ENCODE measurements at regions not wholly inside any gene's neighbourhood (a gene's known extent, or its start where the extent isn't known, plus 50 kb on each side); places are given as distances from the start of the nearest gene placed in this dataset.
"Not testable (repeated sequence)": the region's sequence is repeated elsewhere in the genome, so short reads cannot be mapped to it uniquely, and the experiment has no call there.

DNA sequence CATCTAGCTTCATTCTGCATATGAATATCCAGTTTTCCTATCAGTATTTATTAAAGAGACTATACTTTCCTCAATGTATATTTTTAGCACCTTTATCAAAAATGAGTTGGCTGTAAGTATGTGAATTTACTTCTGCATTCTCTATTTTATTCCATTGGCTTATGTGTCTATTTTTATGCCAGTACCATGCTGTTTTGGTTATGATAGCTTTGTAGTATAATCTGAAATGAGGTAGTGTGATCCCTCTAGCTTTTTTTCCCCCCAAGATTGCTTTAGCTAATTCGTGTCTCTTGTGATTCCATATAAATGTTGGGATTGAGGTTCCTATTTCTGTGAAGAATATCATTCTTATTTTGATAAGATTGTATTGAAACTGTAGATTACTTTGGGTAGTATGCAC is 469.1 kb upstream of the MAP3K7 start:
- H3K9ac ChIP-seq (ENCODE audit: low read depth, low read length): no peak overlapping the region
- no peaks in the 10 kb centered on the region for H3K36me3 ChIP-seq (ENCODE audit: control insufficient read depth, insufficient read depth, low read length)
- H3K27me3 ChIP-seq (ENCODE audit: control insufficient read depth, insufficient read depth, low read length): no peaks in the 10 kb centered on the region
- H3K9me3 ChIP-seq (ENCODE audit: control insufficient read depth, insufficient read depth, low read length): no peaks in the 10 kb centered on the region
- no peak overlapping the region for H3K4me3 ChIP-seq (ENCODE audit: low read depth, low read length)
- H3K4me1 ChIP-seq (ENCODE audit: control insufficient read depth, insufficient read depth, low read length): no peaks in the 10 kb centered on the region

DNA sequence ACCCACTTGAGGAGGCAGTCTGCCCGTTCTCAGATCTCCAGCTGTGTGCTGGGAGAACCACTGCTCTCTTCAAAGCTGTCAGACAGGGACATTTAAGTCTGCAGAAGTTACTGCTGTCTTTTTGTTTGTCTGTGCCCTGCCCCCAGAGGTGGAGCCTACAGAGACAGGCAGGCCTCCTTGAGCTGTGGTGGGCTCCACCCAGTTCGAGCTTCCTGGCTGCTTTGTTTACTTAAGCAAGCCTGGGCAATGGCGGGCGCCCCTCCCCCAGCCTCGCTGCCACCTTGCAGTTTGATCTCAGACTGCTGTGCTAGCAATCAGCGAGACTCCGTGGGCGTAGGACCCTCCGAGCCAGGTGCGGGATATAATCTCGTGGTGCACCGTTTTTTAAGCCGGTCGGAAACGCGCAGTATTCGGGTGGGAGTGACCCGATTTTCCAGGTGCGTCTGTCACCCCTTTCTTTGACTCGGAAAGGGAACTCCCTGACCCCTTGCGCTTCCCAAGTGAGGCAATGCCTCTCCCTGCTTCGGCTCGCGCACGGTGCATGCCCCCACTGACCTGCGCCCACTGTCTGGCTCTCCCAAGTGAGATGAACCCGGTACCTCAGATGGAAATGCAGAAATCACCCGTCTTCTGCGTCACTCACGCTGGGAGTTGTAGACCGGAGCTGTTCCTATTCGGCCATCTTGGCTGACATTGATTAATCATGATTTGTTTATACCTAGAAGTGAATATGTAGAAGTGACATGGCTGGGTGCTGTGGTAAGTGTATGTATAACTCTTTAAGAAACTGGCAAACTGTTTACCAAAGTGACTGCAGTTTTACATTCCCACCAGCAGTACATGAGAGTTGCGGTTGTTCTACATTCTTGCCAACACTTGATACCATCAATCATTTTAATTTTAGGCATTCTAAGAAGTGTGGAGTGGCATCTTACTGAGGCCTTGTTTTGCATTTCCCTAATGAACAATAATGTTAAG is 465.9 kb upstream of the MAP3K7 start:
- H3K36me3 ChIP-seq (ENCODE audit: control insufficient read depth, insufficient read depth, low read length); H3K9ac ChIP-seq (ENCODE audit: low read depth, low read length); H3K4me1 ChIP-seq (ENCODE audit: control insufficient read depth, insufficient read depth, low read length); H3K27me3 ChIP-seq (ENCODE audit: control insufficient read depth, insufficient read depth, low read length); H3K9me3 ChIP-seq (ENCODE audit: control insufficient read depth, insufficient read depth, low read length): not testable (repeated sequence)
- H3K4me3 ChIP-seq (ENCODE audit: low read depth, low read length): peak overlapping the region; percentile 30

DNA sequence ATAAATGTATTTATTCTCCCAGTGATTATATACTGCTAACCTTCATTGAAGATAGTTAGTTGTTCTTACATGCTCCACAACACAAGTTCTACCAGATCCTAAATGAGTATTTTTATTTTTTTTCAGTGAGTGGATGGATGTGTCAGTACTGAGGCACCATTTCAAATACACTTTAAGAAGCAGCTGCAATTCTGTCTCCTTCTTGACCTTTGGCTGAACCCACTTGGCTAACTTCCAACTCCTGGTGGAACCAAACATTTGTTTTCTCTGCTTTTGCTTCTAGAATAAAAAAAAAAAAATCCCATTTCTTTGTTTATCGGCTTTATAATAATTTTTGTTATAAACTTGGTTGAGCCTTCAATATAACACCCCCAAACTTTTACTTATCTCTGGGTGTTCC is 458.3 kb upstream of the MAP3K7 start:
- Histone ChIP-seq H3K27me3 (ENCODE audit: control insufficient read depth, insufficient read depth, low read length) (no peaks in the 10 kb centered on the region), H3K9ac (ENCODE audit: low read depth, low read length) (no peak overlapping the region), H3K36me3 (ENCODE audit: control insufficient read depth, insufficient read depth, low read length) (no peaks in the 10 kb centered on the region), H3K4me1 (ENCODE audit: control insufficient read depth, insufficient read depth, low read length) (no peaks in the 10 kb centered on the region), H3K4me3 (ENCODE audit: low read depth, low read length) (no peak overlapping the region), H3K9me3 (ENCODE audit: control insufficient read depth, insufficient read depth, low read length) (no peaks in the 10 kb centered on the region)

DNA sequence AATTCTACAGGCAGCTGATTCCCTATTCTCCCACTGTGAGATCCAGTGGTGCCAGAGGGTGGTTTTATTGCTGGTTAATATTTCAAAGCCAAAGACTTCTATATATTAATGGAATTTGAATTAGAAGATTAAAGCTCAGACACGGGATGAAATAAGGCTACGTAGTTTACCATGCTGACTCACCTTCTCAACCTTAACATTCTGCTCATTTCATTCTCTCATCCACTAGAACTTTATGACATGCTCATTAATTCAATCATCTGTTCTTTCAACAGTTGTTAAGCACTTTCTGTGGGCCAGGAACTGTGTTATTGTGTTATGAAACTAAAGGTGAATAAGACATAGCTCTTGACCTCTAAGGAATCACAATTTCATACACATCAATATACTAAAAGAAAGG is 456.9 kb upstream of the MAP3K7 start:
- Histone ChIP-seq H3K27me3 (ENCODE audit: control insufficient read depth, insufficient read depth, low read length) (no peaks in the 10 kb centered on the region), H3K4me3 (ENCODE audit: low read depth, low read length) (no peak overlapping the region), H3K9ac (ENCODE audit: low read depth, low read length) (no peak overlapping the region), H3K36me3 (ENCODE audit: control insufficient read depth, insufficient read depth, low read length) (no peaks in the 10 kb centered on the region), H3K9me3 (ENCODE audit: control insufficient read depth, insufficient read depth, low read length) (no peaks in the 10 kb centered on the region), H3K4me1 (ENCODE audit: control insufficient read depth, insufficient read depth, low read length) (no peaks in the 10 kb centered on the region)

DNA sequence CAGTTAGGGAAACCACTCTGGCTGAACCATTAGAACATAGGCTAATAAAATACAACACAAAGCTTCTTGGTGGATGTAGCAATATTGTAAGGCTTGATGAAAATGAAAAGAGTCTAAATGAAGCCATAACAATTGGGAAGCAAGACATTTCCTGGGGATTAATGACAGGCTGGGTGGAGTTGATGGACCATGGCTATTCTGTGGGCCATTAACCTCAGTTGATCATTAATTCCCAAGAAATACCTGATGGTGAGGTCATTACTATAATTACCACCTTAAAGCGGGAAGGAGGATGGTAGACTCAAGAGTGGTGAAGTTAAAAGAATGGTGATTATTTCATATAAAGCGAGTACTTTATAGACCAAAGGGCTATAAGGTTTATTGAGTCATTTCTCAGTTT is 455.8 kb upstream of the MAP3K7 start:
- H3K27me3 ChIP-seq (ENCODE audit: control insufficient read depth, insufficient read depth, low read length): no peaks in the 10 kb centered on the region
- no peaks in the 10 kb centered on the region for H3K36me3 ChIP-seq (ENCODE audit: control insufficient read depth, insufficient read depth, low read length)
- H3K4me3 ChIP-seq (ENCODE audit: low read depth, low read length): no peak overlapping the region
- no peaks in the 10 kb centered on the region for H3K4me1 ChIP-seq (ENCODE audit: control insufficient read depth, insufficient read depth, low read length)
- H3K9ac ChIP-seq (ENCODE audit: low read depth, low read length): no peak overlapping the region
- no peaks in the 10 kb centered on the region for H3K9me3 ChIP-seq (ENCODE audit: control insufficient read depth, insufficient read depth, low read length)

DNA sequence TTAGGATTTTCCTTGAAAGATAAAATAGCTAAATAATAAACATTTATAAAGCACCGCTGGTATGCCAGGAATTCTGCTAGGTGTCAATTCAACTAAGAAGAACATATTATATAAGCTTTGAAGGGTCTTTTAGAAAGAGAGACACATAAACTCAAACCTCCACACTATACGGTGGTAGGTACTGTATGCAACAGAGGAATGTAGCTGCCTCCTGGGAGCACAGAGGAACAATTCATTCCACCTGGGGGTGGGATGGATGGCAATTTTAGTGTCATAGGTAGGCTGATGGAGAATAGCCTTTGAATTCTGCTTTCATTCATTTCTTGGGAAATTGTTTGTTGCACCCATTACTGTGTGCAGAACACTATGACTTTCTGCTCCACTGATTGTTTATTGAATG is 447.1 kb upstream of the MAP3K7 start:
- Histone ChIP-seq H3K27me3 (ENCODE audit: control insufficient read depth, insufficient read depth, low read length) (no peaks in the 10 kb centered on the region), H3K9me3 (ENCODE audit: control insufficient read depth, insufficient read depth, low read length) (no peaks in the 10 kb centered on the region), H3K4me1 (ENCODE audit: control insufficient read depth, insufficient read depth, low read length) (no peaks in the 10 kb centered on the region), H3K4me3 (ENCODE audit: low read depth, low read length) (no peak overlapping the region), H3K9ac (ENCODE audit: low read depth, low read length) (no peak overlapping the region), H3K36me3 (ENCODE audit: control insufficient read depth, insufficient read depth, low read length) (no peaks in the 10 kb centered on the region)

DNA sequence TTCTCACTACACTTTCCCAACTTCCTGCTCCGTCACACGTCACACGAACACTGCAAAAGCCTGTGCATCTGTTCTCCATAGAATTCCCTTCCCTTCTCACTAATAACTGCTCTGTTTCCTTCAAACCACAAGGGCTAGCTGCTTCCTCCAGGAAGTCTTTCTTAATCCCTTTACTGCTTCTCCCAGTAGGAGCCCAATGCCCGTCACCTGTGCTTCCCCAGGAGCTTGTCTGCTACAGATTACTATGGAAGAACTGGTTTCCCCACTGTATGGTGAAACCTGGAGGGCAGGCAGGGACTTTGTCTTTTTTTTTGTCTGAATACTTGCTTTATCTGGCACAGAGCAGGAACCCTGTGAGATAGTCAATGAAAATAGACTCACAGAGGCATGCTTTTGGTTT is 444.7 kb upstream of the MAP3K7 start:
- Histone ChIP-seq H3K9ac (ENCODE audit: low read depth, low read length) (no peak overlapping the region), H3K9me3 (ENCODE audit: control insufficient read depth, insufficient read depth, low read length) (no peaks in the 10 kb centered on the region), H3K4me3 (ENCODE audit: low read depth, low read length) (no peak overlapping the region), H3K27me3 (ENCODE audit: control insufficient read depth, insufficient read depth, low read length) (no peaks in the 10 kb centered on the region), H3K4me1 (ENCODE audit: control insufficient read depth, insufficient read depth, low read length) (no peaks in the 10 kb centered on the region), H3K36me3 (ENCODE audit: control insufficient read depth, insufficient read depth, low read length) (no peaks in the 10 kb centered on the region)

DNA sequence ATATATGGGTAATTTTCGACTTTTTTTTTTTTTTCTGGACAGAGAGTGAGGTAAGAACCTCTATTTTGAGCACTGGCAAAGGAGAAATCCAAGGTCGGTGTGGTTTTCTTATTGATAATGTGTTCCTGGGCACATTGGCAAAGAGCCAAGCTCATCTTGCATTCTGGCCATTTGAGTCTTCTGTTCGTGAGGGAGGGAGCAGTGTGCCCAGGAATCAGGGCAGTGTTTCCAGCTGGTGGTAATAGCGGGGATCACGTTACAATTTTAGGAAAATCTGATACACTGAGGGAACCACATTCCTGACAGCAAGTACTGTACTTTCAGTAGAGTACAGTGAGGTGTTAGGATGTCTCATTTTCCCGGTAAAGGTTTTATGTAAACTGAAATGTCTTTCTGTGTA is 442.3 kb upstream of the MAP3K7 start:
- no peak overlapping the region for H3K4me3 ChIP-seq (ENCODE audit: low read depth, low read length)
- H3K4me1 ChIP-seq (ENCODE audit: control insufficient read depth, insufficient read depth, low read length): no peaks in the 10 kb centered on the region
- H3K36me3 ChIP-seq (ENCODE audit: control insufficient read depth, insufficient read depth, low read length): no peaks in the 10 kb centered on the region
- H3K9ac ChIP-seq (ENCODE audit: low read depth, low read length): no peak overlapping the region
- no peaks in the 10 kb centered on the region for H3K27me3 ChIP-seq (ENCODE audit: control insufficient read depth, insufficient read depth, low read length)
- no peaks in the 10 kb centered on the region for H3K9me3 ChIP-seq (ENCODE audit: control insufficient read depth, insufficient read depth, low read length)

DNA sequence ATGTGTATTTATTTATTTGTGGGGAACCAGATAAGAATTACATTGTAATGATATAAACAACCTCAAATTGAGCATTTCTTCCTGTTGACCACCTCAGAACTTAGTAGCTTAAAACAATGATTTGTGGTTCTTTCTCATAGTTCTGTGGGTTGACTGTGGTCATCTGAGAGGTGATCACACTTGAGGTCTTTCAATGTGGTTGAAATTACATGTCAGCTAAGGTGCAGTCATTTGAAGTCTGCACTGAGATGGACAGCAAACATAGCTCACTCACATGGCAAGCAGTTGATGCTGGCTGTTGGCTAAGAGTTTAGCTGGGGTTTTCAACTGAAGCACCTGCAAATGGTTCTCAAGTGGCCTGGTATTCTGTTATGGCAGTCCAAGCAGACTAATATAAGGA is 436.7 kb upstream of the MAP3K7 start:
- Histone ChIP-seq H3K9me3 (ENCODE audit: control insufficient read depth, insufficient read depth, low read length) (no peaks in the 10 kb centered on the region), H3K36me3 (ENCODE audit: control insufficient read depth, insufficient read depth, low read length) (no peaks in the 10 kb centered on the region), H3K9ac (ENCODE audit: low read depth, low read length) (no peak overlapping the region), H3K27me3 (ENCODE audit: control insufficient read depth, insufficient read depth, low read length) (no peaks in the 10 kb centered on the region), H3K4me1 (ENCODE audit: control insufficient read depth, insufficient read depth, low read length) (no peaks in the 10 kb centered on the region), H3K4me3 (ENCODE audit: low read depth, low read length) (no peak overlapping the region)

DNA sequence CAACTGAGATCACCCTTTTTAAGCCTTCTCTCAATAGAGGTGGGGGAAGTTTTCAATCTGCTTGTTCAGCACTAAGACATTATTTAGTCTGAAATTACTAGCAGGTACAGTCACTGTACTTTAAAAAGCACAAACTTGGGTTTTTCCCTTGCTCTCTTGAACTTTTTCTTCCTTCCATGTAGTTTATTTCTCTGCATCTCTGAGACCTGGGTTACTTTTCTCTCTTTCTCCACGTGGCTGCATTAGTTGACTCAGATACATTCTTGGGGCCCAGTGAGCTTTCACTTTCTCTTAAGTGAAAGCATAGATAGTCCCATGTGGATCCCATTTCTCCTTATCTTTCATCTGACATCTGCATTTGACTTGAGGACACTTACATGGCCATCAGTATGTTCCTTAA is 433.9 kb upstream of the MAP3K7 start:
- H3K9ac ChIP-seq (ENCODE audit: low read depth, low read length): no peak overlapping the region
- H3K36me3 ChIP-seq (ENCODE audit: control insufficient read depth, insufficient read depth, low read length): no peaks in the 10 kb centered on the region
- H3K27me3 ChIP-seq (ENCODE audit: control insufficient read depth, insufficient read depth, low read length): no peaks in the 10 kb centered on the region
- H3K4me3 ChIP-seq (ENCODE audit: low read depth, low read length): no peak overlapping the region
- no peaks in the 10 kb centered on the region for H3K4me1 ChIP-seq (ENCODE audit: control insufficient read depth, insufficient read depth, low read length)
- no peaks in the 10 kb centered on the region for H3K9me3 ChIP-seq (ENCODE audit: control insufficient read depth, insufficient read depth, low read length)

DNA sequence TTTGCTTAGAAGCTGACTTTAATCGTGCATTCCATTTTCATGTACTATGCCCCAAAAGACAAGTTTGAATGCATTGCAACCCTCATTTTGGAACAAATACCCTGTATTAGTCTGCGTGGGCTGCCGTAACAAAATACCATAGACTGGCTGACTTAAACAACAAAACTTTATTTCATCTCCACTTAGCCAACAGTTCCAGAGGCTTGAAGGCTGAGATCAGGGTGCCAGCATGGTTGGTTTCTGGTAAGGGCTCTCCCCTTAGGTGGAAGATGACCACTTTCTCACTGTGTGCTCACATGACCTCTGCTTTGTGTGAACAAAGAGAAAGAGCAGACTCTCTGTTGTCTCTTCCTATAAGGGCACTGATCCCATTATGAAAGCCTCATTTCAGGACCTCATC is 431.7 kb upstream of the MAP3K7 start:
- H3K4me1 ChIP-seq (ENCODE audit: control insufficient read depth, insufficient read depth, low read length): no peaks in the 10 kb centered on the region
- H3K27me3 ChIP-seq (ENCODE audit: control insufficient read depth, insufficient read depth, low read length): no peaks in the 10 kb centered on the region
- H3K9me3 ChIP-seq (ENCODE audit: control insufficient read depth, insufficient read depth, low read length): no peaks in the 10 kb centered on the region
- no peak overlapping the region for H3K4me3 ChIP-seq (ENCODE audit: low read depth, low read length)
- no peaks in the 10 kb centered on the region for H3K36me3 ChIP-seq (ENCODE audit: control insufficient read depth, insufficient read depth, low read length)
- H3K9ac ChIP-seq (ENCODE audit: low read depth, low read length): no peak overlapping the region

DNA sequence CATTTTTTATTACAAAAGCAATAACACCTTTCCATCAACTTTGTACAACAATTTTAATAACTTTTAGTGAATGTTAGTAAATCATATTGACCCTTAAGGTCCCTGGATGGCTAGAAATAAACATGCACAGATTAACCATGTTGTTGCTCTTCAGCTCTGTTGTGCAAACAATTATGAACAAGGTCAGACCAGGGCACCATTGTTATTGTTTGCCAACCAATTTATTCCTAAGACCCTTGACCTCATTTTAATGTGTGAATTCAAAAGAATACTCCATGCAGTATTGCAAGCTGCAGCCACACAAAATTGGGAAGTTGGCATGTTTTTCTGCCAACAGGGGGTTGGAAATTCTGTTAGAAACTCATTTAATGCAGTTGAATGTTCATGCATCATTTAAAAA is 426.6 kb upstream of the MAP3K7 start:
- H3K9me3 ChIP-seq (ENCODE audit: control insufficient read depth, insufficient read depth, low read length): no peaks in the 10 kb centered on the region
- H3K4me1 ChIP-seq (ENCODE audit: control insufficient read depth, insufficient read depth, low read length): no peaks in the 10 kb centered on the region
- H3K4me3 ChIP-seq (ENCODE audit: low read depth, low read length): no peak overlapping the region
- H3K36me3 ChIP-seq (ENCODE audit: control insufficient read depth, insufficient read depth, low read length): no peaks in the 10 kb centered on the region
- no peaks in the 10 kb centered on the region for H3K27me3 ChIP-seq (ENCODE audit: control insufficient read depth, insufficient read depth, low read length)
- no peak overlapping the region for H3K9ac ChIP-seq (ENCODE audit: low read depth, low read length)
